GM12874 (cell line): ENCODE measurements at regions not wholly inside any gene's neighbourhood (a gene's known extent, or its start where the extent isn't known, plus 50 kb on each side); places are given as distances from the start of the nearest gene placed in this dataset.

Experiments used
- TF ChIP-seq, protein P1 (sequence below): IDR thresholded peaks from 2 replicates; pipeline ENCODE4 v1.5.1; 2011; ENCODE audit warnings: low read depth, mild to moderate bottlenecking, control low read depth, low read length, moderate library complexity; ENCODE audit not compliant: insufficient read depth

DNA sequence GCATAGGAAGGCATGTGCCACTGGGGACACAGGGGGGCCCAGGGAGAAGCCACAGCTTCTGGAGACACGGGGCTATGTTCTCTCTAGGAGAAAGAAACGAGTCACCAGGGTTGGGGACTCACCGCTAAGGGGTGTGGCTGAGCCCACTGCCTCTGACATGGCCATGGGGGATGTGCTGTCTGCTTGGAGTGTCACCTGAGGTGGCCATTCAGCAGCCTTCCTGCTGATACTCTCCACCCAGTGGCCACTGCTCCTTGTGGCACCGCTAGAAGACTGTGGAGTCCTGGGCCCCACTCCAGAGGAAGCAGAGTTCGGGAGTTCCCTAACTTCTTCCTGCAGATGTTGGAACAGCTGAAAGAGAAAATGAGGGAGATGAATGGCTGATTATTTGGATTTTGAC is 91.2 kb upstream of the SLC45A1 start:
- TF ChIP-seq, protein P1, sequence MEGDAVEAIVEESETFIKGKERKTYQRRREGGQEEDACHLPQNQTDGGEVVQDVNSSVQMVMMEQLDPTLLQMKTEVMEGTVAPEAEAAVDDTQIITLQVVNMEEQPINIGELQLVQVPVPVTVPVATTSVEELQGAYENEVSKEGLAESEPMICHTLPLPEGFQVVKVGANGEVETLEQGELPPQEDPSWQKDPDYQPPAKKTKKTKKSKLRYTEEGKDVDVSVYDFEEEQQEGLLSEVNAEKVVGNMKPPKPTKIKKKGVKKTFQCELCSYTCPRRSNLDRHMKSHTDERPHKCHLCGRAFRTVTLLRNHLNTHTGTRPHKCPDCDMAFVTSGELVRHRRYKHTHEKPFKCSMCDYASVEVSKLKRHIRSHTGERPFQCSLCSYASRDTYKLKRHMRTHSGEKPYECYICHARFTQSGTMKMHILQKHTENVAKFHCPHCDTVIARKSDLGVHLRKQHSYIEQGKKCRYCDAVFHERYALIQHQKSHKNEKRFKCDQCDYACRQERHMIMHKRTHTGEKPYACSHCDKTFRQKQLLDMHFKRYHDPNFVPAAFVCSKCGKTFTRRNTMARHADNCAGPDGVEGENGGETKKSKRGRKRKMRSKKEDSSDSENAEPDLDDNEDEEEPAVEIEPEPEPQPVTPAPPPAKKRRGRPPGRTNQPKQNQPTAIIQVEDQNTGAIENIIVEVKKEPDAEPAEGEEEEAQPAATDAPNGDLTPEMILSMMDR = no peak

DNA sequence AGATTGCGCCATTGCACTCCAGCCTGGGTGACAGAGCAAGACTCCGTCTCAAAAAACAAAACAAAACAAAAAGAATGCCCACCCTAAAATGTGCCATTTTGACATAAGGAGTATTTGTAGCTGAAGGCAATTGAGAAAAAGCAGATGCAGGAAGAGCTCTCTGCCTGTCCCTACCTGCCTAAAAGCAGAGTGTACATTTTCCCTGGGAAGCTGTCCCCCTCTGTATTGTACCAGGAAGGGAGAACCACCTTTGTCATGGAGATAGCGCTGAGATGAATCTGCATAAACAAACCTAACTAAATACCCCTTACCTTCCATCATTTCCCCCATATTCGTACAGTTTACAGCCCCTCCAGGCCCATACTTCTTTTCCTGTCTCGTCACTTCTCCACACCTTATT is 94.4 kb upstream of the SLC45A1 start:
- TF ChIP-seq, protein P1 = no peak

DNA sequence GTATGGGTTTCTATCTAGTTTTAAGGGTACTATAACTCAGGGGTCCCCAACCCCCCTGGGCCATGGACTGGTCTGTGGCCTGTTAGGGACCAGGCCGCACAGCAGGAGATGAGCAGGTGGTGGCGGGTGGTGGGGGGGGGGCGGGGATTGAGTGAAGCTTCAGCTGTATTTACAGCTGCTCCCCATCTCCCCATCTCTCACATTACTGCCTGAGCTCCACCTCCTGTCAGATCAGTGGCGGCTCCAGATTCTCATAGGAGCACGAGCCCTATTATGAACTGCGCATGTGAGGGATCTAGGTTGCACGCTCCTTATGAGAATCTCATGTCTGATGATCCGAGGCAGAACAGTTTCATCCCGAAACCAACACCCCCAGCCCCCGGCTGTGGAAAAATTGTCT is 95.1 kb upstream of the SLC45A1 start:
- TF ChIP-seq, protein P1 = no peak

DNA sequence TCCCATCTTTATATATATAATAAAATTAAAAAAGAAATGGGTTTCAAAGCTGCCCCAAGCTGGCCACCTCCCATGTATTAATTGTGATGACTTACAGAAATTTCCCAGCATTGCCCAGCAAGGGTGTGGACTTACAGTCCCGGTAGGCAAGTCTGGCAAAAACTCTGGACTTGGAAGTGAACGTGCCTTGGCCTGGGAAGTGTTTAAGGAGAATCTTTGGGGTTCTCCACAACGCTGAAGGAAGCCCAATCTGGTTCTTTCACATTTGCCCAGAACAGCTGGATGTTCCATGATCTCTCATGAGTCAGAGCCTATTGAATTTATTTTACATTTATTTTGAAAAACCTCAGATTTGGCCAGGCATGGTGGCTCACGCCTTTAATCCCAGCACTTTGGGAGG is 98.4 kb upstream of the SLC45A1 start:
- TF ChIP-seq, protein P1 = no peak

DNA sequence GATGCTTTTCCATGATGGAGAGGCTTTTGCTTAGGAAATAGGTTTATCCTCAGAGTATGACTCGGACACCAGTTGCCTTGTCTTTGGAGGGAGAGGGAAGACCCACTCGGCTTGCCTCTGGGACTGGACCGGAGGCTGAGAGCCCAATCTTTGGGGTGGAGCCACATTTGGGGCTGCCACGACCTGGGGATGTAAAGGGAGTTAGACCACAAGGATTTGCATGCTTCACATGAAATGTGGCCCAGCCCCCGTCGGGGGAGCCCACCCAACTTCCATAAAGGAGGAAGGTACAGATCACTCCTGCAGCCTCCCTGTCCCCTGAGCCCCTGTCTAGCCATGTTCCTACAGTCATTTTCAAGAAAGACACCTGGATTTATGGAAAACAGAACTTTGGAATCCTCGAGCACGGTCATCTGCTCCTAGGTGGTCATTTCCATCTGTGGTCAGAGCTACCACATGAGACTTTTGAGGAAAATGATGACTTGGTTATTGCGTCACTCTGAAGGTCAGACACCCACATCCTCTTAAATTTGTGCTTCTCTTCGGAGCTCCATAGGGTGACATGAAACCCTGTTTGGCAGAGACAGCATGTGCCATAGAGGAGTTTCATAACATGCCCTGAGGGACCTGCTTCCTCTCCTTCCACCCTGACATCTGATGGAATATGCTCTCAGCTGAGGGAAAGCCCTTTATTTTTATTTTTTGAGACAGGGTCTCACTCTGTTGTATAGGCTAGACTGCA is 99.4 kb upstream of the SLC45A1 start:
- TF ChIP-seq, protein P1 = no peak

DNA sequence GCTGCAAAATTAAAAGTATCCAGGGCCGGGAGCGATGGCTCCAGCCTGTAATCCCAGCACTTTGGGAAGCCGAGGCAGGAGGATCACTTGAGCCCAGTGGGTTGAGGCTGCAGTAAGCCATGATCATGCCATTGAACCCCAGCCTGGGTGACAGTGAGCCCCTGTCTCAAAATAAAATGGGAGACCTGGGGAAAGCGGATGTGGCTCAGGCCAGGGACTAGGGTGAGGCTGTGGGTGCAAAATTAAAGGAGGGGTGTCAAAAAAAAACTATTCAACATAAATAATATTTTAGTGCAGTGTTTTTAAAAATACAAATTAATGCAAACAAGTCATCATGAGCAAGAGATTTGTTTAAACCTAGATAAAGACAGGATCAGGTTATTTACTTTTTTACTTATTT is 100.1 kb upstream of the SLC45A1 start:
- TF ChIP-seq, protein P1 = no peak

DNA sequence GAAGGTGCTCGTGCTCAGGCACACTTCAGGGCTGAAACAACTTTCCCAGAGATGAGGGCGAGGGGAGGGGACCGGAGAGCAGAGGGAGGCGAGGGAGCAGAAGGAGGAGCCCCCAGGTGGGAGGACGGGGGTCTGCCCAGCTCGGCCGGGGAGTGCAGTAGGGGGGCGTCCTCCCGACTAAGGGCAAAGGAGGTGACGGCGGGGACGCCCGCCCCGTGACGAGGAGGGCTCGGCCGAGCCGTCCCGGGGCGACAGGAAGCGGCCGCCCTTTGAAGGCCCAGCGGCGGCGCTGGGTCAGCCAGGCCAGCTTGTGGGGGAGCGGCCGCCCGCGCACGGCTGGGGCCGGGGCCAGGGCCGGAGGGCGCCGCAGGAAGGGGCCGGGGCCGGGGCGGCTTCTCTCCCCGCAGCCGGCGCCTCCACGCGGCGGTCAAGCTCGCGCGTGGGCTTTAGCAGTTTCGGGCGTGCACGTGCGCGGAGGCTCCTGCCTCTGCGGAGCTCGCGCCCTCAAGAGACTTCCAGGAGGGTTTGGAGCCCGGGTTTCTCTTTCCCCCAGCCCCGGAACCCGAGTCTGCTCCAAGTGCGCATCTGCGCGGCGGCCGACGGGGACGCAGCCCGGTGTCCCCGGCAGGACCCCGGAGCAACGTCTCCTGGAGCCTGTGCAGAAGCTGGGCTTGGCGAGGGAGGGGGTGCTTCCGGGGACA is 100.8 kb upstream of the SLC45A1 start:
- TF ChIP-seq, protein P1 = no peak
